Endothelial cell of umbilical vein (primary cell): ENCODE measurements at regions not wholly inside any gene's neighbourhood (a gene's known extent, or its start where the extent isn't known, plus 50 kb on each side); places are given as distances from the start of the nearest gene placed in this dataset.

Experiments used
- BruUV-seq: library from RNA; stranded (reverse); fragments of 400-500 nt; replicated peaks from 2 replicates; lab custom pipeline; 2021; lab: Mats Ljungman, UMichigan
- CTCF ChIA-PET: fragments of 300-600, 350-600 bp; sonication (Branson Sonifier 250); formaldehyde crosslinking; loops from one replicate; lab custom pipeline; 2021; ENCODE audit warnings: antibody characterized with exemption, inconsistent platforms; lab: Charles Lee
- POLR2A ChIA-PET: fragments of 300-600, 350-600 bp; sonication (Branson Sonifier 250); formaldehyde crosslinking; loops from one replicate; lab custom pipeline; 2021; ENCODE audit warnings: antibody characterized with exemption, inconsistent platforms; lab: Charles Lee
- DNase-seq: peaks from one replicate; pipeline ENCODE4 v3.0.0-alpha.2; 2011; ENCODE audit warnings: low read depth, low spot score
- FAIRE-seq: peaks from 2 replicates; lab custom pipeline; 2011; peaks lifted over from hg19 to GRCh38; lab: Jason Lieb, UNC
- H2AFZ ChIP-seq: 2 replicates; pipeline ENCODE4 v1.6.0; 2012; ENCODE audit warnings: low read depth, low read length, control low read depth, inconsistent platforms
- H3K27ac ChIP-seq: 2 replicates; pipeline ENCODE4 v1.5.1; 2011; ENCODE audit warnings: low read depth, mild to moderate bottlenecking, control low read depth, low read length, moderate library complexity; ENCODE audit not compliant: insufficient read depth
- H3K27me3 ChIP-seq, 2 experiments: 2 replicates each; pipeline versions ENCODE4 v1.6.0 to v1.6.1; 2011; ENCODE audit warnings: low read length in 2 of 2, mixed read lengths in 1 of 2; ENCODE audit not compliant: control insufficient read depth in 2 of 2, insufficient read depth in 2 of 2
- H3K36me3 ChIP-seq, 2 experiments: 2 replicates in 1 of 2; 3 replicates in 1 of 2; pipeline ENCODE4 v1.5.1; 2011; ENCODE audit warnings: low read length in 2 of 2, mild to moderate bottlenecking in 1 of 2, moderate library complexity in 1 of 2; ENCODE audit not compliant: control insufficient read depth in 2 of 2, insufficient read depth in 2 of 2; ENCODE audit errors: extremely low read depth in 1 of 2
- H3K4me1 ChIP-seq: 3 replicates; pipeline ENCODE4 v1.5.1; 2011; ENCODE audit warnings: mild to moderate bottlenecking, low read length; ENCODE audit not compliant: control insufficient read depth, insufficient read depth; ENCODE audit errors: extremely low read depth
- H3K4me2 ChIP-seq: 2 replicates; pipeline ENCODE4 v1.6.1; 2011; ENCODE audit warnings: low read length, control low read depth, mixed read lengths; ENCODE audit not compliant: insufficient read depth
- H3K4me3 ChIP-seq, 3 experiments: fragments of 200-600 bp in 1 of 3; sonication (generic), shearing (Covaris generic) in 1 of 3; replicated peaks in 1 of 3; 2 replicates each; pipeline ENCODE4 v1.5.1; 2011 to 2016; ENCODE audit warnings: control low read depth in 3 of 3, low read length in 3 of 3, mild to moderate bottlenecking in 2 of 3, inconsistent platforms in 1 of 3, low read depth in 1 of 3, moderate library complexity in 1 of 3; ENCODE audit not compliant: insufficient read depth in 1 of 3
- H3K79me2 ChIP-seq: 2 replicates; pipeline ENCODE4 v1.6.0; 2012; ENCODE audit warnings: low read length, inconsistent platforms; ENCODE audit not compliant: control insufficient read depth, insufficient read depth
- H3K9ac ChIP-seq: replicated peaks from 2 replicates; pipeline ENCODE3; 2011; ENCODE audit warnings: low read length, control low read depth; ENCODE audit not compliant: insufficient read depth; ENCODE audit errors: extremely low read depth
- H3K9me1 ChIP-seq: replicated peaks from 3 replicates; pipeline ENCODE4 v1.6.0; 2011; ENCODE audit warnings: mild to moderate bottlenecking, low read length; ENCODE audit not compliant: control insufficient read depth, insufficient read depth; ENCODE audit errors: extremely low read depth
- H3K9me3 ChIP-seq: replicated peaks from 2 replicates; pipeline ENCODE4 v1.5.1; 2012; ENCODE audit warnings: low read length, inconsistent platforms; ENCODE audit not compliant: control insufficient read depth, insufficient read depth
- H4K20me1 ChIP-seq: replicated peaks from 2 replicates; pipeline ENCODE3; 2011; ENCODE audit warnings: mild to moderate bottlenecking, low read length; ENCODE audit not compliant: control insufficient read depth, insufficient read depth; ENCODE audit errors: extremely low read depth
- CTCF ChIP-seq, 2 donors: IDR thresholded peaks; 1 replicate in 1 of 2; 2 replicates in 1 of 2; pipeline ENCODE4 v1.5.1; 2011; ENCODE audit warnings: low read length in 2 of 2, mild to moderate bottlenecking in 2 of 2, moderate library complexity in 2 of 2, control low read depth in 1 of 2, inconsistent platforms in 1 of 2, low read depth in 1 of 2; ENCODE audit not compliant: insufficient read depth in 1 of 2; ENCODE audit errors: extremely low read depth in 1 of 2
- EZH2 ChIP-seq: IDR thresholded peaks from 2 replicates; pipeline ENCODE4 v1.6.1; 2012; ENCODE audit warnings: borderline replicate concordance, low read depth, mild to moderate bottlenecking, moderate library complexity, low read length, inconsistent platforms; ENCODE audit not compliant: severe bottlenecking
- FOS ChIP-seq: IDR thresholded peaks from 2 replicates; pipeline ENCODE4 v1.6.1; 2011; ENCODE audit warnings: mild to moderate bottlenecking, low read length, moderate library complexity, borderline replicate concordance; ENCODE audit not compliant: insufficient read depth
- GATA2 ChIP-seq: IDR thresholded peaks from 2 replicates; pipeline ENCODE4 v1.7.0; 2011; ENCODE audit warnings: low read depth, mild to moderate bottlenecking, moderate library complexity, mixed read lengths, low read length; ENCODE audit not compliant: insufficient read length, insufficient read depth
- JUN ChIP-seq: IDR thresholded peaks from 2 replicates; pipeline ENCODE4 v1.6.1; 2011; ENCODE audit warnings: borderline replicate concordance, low read depth; ENCODE audit not compliant: insufficient read length, insufficient read depth
- MAX ChIP-seq: IDR thresholded peaks from 2 replicates; pipeline ENCODE4 v1.6.1; 2011; ENCODE audit not compliant: insufficient read depth, insufficient read length
- MYC ChIP-seq: IDR thresholded peaks from one replicate; pipeline ENCODE4 v1.6.1; 2011; ENCODE audit warnings: mild to moderate bottlenecking, low read depth, low read length
- POLR2A ChIP-seq: IDR thresholded peaks from 2 replicates; pipeline ENCODE4 v1.6.1; 2012; ENCODE audit warnings: low read depth, mild to moderate bottlenecking, control low read depth, low read length
- POLR2AphosphoS5 ChIP-seq: IDR thresholded peaks from 2 replicates; pipeline ENCODE4 v1.6.1; 2012; ENCODE audit warnings: low read depth, mild to moderate bottlenecking, control low read depth, low read length, moderate library complexity; ENCODE audit not compliant: insufficient read depth
- dilution Hi-C: fragments of 300-500 bp; cut with MboI; formaldehyde crosslinking; loops from one replicate; pipeline ENCODE4 v1.15.0; 2019; ENCODE audit warnings: low sequenced_read_pairs; ENCODE audit not compliant: extremely low pct_ligation_motif_present
- intact Hi-C: fragments of 100-400 bp; cut with micrococcal nuclease; formaldehyde crosslinking; loops from one replicate; pipeline ENCODE4 v1.10.0; 2022

- H3K9ac ChIP-seq: no peak overlapping the region
- H3K4me2 ChIP-seq: no peak overlapping the region
- TF ChIP-seq MYC (no peak), POLR2AphosphoS5 (no peak), JUN (no peak), MAX (no peak), GATA2 (no peak), FOS (no peak), POLR2A (no peak), CTCF (IDR thresholded peaks at IDR 0.05; ENCODE audit: extremely low read depth in 1 of 2, insufficient read depth in 1 of 2, low read depth in 1 of 2, low read length in 2 of 2) (no peak), EZH2 (no peak)
- dilution Hi-C loops (no loop called here), intact Hi-C loops (no loop called here)
- ChIA-PET POLR2A (no interaction called here), CTCF (no interaction called here)
- H4K20me1 ChIP-seq: no peaks in the 10 kb centered on the region
- H3K4me1 ChIP-seq: no peaks in the 10 kb centered on the region
- H3K36me3 ChIP-seq: no peaks in the 10 kb centered on the region
- H2AFZ ChIP-seq: no peak overlapping the region
- H3K79me2 ChIP-seq: no peaks in the 10 kb centered on the region
- DNase-seq (no peak), FAIRE-seq (no peak)
- no peak overlapping the region for H3K27ac ChIP-seq
- H3K27me3 ChIP-seq: no peaks in the 10 kb centered on the region
- no TSS peak for BruUV-seq
- H3K4me3 ChIP-seq: no peak overlapping the region
- no peaks in the 10 kb centered on the region for H3K9me3 ChIP-seq
- no peaks in the 10 kb centered on the region for H3K9me1 ChIP-seq
Measured at GRCh38 chr10:64626924-64627323, 1105.7 kb downstream of the REEP3 start.
